ENCODE measurements at regions not wholly inside any gene's neighbourhood (a gene's known extent, or its start where the extent isn't known, plus 50 kb on each side); places are given as distances from the start of the nearest gene placed in this dataset.

GRCh38 chr16:73225983-73226382 is 178.1 kb upstream of the ZFHX3 start:
- in situ Hi-C loops (cut with HindIII; ENCODE audit: extremely low pct_ligation_motif_present, low pct_unique_long_range_greater_than_20kb) (no loop called here), intact Hi-C loops (cut with micrococcal nuclease; ENCODE audit: unreplicated experiment) (no loop called here)
- H3K27me3 ChIP-seq (ENCODE audit: control insufficient read depth in 1 of 2, insufficient read depth in 2 of 2, low read length in 2 of 2) = no peaks in the 10 kb centered on the region
- no peaks in the 10 kb centered on the region for H4K20me1 ChIP-seq (ENCODE audit: insufficient read depth, low read length)
- ChIA-PET CTCF (ENCODE audit: low intra/inter-chr PET ratio, low total read pairs) (no interaction called here), POLR2A (no interaction called here)
- TF ChIP-seq TBP (CRISPR knock-in tag; IDR thresholded peaks at IDR 0.05) (no peak), ZXDC (CRISPR knock-in tag; IDR thresholded peaks at IDR 0.05) (no peak)
- DNase-seq (ENCODE audit: low spot score) (no peak), ATAC-seq (no peak), FAIRE-seq (no peak)
- no TSS peak for BruUV-seq (replicated peaks)
- 73% methylated on average over 5 of the region's 5 CpGs for WGBS (ENCODE audit: low lambda C conversion rate)
- no peak overlapping the region for H3K4me2 ChIP-seq (ENCODE audit: low read depth, low read length)
- no peaks in the 10 kb centered on the region for H3K36me3 ChIP-seq (replicated peaks in 1 of 2; ENCODE audit: control insufficient read depth in 1 of 2, insufficient read depth in 2 of 2, low read length in 2 of 2)
- H3K4me1 ChIP-seq (ENCODE audit: insufficient read depth, low read length) = no peaks in the 10 kb centered on the region
- H3K4me3 ChIP-seq (replicated peaks in 1 of 3; ENCODE audit: insufficient read depth in 1 of 3, low read depth in 2 of 3, low read length in 3 of 3) = no peak overlapping the region
- no peak overlapping the region for H2AFZ ChIP-seq (ENCODE audit: low read length)
- no peaks in the 10 kb centered on the region for H3K9me3 ChIP-seq (ENCODE audit: low read length)
- no peaks in the 10 kb centered on the region for H3K79me2 ChIP-seq (ENCODE audit: insufficient read depth, low read length)
- no peak overlapping the region for H3K27ac ChIP-seq (ENCODE audit: extremely low read length, insufficient read depth, low read length)
- no peak overlapping the region for H3K9ac ChIP-seq (ENCODE audit: insufficient read depth, low read depth, low read length)

- Histone ChIP-seq H3K4me2 (ENCODE audit: low read depth, low read length) (no peak overlapping the region), H3K27me3 (ENCODE audit: control insufficient read depth in 1 of 2, insufficient read depth in 2 of 2, low read length in 2 of 2) (no peaks in the 10 kb centered on the region; a peak in 1 of 5 replicates), H4K20me1 (ENCODE audit: insufficient read depth, low read length) (no peaks in the 10 kb centered on the region), H2AFZ (ENCODE audit: low read length) (no peak overlapping the region), H3K79me2 (ENCODE audit: insufficient read depth, low read length) (no peaks in the 10 kb centered on the region), H3K36me3 (replicated peaks in 1 of 2; ENCODE audit: control insufficient read depth in 1 of 2, insufficient read depth in 2 of 2, low read length in 2 of 2) (no peaks in the 10 kb centered on the region), H3K9ac (ENCODE audit: insufficient read depth, low read depth, low read length) (no peak overlapping the region), H3K4me3 (replicated peaks in 1 of 3; ENCODE audit: insufficient read depth in 1 of 3, low read depth in 2 of 3, low read length in 3 of 3) (no peak overlapping the region), H3K9me3 (ENCODE audit: low read length) (peaks cover 4% of the 10 kb centered on the region), H3K4me1 (ENCODE audit: insufficient read depth, low read length) (peaks cover 12% of the 10 kb centered on the region), H3K27ac (ENCODE audit: extremely low read length, insufficient read depth, low read length) (no peak overlapping the region)
- BruUV-seq (replicated peaks) = no TSS peak
- 50% methylated on average over 5 of the region's 5 CpGs for WGBS (ENCODE audit: low lambda C conversion rate)
- DNase-seq (ENCODE audit: low spot score) (no peak), FAIRE-seq (no peak), ATAC-seq (no peak)
- CTCF ChIA-PET (ENCODE audit: low intra/inter-chr PET ratio, low total read pairs) = no interaction called here
- POLR2A ChIA-PET = no interaction called here
- intact Hi-C loops (cut with micrococcal nuclease; ENCODE audit: unreplicated experiment) = no loop called here
- in situ Hi-C loops (cut with HindIII; ENCODE audit: extremely low pct_ligation_motif_present, low pct_unique_long_range_greater_than_20kb) = no loop called here
- no peak for TF ChIP-seq KDM1A (CRISPR knock-in tag; IDR thresholded peaks at IDR 0.05)
Observed at GRCh38 chr16:73220836-73221235, 172.9 kb upstream of the ZFHX3 start.

All from HepG2 (cell line).